ENCODE measurements at regions not wholly inside any gene's neighbourhood (a gene's known extent, or its start where the extent isn't known, plus 50 kb on each side); places are given as distances from the start of the nearest gene placed in this dataset.

DNA sequence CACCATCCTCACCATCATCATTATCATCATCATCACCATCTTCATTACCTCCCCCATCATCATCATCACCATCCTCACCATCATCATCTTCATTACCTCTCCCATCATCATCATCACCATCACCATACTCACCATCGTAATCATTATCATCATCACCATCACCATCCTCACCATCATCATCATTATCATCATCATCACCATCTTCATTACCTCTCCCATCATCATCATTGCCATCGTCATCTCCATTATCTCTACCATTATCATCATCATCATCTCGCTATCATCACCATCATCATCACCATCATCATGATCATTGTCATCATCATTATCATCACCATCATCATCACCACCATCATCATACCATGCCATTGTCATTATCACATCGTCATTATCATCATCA, 362.9 kb downstream of the DHRSX start:
- no peak for DNase-seq (ENCODE audit: low read depth)
- TF ChIP-seq, protein P1, sequence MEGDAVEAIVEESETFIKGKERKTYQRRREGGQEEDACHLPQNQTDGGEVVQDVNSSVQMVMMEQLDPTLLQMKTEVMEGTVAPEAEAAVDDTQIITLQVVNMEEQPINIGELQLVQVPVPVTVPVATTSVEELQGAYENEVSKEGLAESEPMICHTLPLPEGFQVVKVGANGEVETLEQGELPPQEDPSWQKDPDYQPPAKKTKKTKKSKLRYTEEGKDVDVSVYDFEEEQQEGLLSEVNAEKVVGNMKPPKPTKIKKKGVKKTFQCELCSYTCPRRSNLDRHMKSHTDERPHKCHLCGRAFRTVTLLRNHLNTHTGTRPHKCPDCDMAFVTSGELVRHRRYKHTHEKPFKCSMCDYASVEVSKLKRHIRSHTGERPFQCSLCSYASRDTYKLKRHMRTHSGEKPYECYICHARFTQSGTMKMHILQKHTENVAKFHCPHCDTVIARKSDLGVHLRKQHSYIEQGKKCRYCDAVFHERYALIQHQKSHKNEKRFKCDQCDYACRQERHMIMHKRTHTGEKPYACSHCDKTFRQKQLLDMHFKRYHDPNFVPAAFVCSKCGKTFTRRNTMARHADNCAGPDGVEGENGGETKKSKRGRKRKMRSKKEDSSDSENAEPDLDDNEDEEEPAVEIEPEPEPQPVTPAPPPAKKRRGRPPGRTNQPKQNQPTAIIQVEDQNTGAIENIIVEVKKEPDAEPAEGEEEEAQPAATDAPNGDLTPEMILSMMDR (conservative IDR thresholded peaks at IDR 0.05; ENCODE audit: low read length), result no peak
- no peak overlapping the region for H3K4me3 ChIP-seq (ENCODE audit: low read length)

DNA sequence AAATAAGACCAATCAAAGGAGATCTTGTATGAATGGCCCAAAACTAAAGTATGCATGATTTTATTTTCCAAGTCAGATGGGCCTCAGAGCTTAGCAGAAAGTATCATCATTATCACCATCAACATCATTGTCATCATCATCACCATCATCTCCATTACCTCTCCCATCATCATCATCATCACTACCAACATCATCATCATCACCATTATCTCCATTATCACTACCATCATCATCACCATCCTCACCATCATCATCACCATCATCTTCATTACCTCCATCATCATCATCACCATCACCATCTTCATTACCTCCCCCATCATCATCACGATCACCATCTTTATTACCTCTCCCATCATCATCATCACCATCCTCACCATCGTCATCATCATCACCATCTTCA, 363.9 kb downstream of the DHRSX start:
- TF ChIP-seq, protein P1 (conservative IDR thresholded peaks at IDR 0.05; ENCODE audit: low read length), result no peak
- no peak overlapping the region for H3K4me3 ChIP-seq (ENCODE audit: low read length)
- DNase-seq (ENCODE audit: low read depth), result no peak

DNA sequence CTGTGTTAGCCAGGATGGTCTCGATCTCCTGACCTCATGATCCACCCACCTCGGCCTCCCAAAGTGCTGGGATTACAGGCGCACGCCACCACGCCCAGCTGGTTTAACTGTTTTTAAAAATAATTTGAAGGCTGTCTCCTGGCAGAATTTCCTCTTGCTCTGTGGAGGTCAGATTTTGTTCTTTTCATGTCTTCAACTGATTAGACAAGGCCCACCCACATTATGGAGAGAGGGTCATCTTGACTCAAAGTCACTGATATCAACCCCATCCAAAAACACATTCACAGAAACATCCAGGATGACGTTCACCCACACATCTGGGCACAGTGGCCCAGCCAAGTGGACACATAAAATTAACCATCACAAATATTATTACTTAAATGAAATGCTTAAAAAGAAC, 365.4 kb downstream of the DHRSX start:
- H3K4me3 ChIP-seq (ENCODE audit: low read length), result no peak overlapping the region
- TF ChIP-seq, protein P1 (conservative IDR thresholded peaks at IDR 0.05; ENCODE audit: low read length), result no peak
- no peak for DNase-seq (ENCODE audit: low read depth)

DNA sequence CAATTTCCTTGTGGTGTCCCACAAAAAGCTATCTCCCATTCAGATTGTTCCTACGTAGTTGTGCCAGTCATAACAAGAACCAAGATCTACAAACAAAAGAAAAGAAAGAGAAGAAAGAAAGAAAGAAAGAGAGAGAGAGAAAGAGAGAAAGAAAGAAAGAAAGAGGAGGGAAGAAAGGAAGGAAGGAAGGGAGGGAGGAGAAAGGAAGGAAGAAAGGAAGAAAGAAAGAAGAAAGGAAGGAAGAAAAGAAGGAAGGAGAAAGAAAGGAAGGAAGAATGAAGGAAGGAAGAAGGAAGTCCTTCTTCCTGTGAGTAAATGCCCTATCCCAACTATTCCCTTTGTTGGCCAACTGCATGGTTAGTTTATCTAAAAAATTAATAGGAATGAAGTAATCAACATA, 366.0 kb downstream of the DHRSX start:
- TF ChIP-seq, protein P1 (conservative IDR thresholded peaks at IDR 0.05; ENCODE audit: low read length), result no peak
- no peak overlapping the region for H3K4me3 ChIP-seq (ENCODE audit: low read length)
- DNase-seq (ENCODE audit: low read depth), result no peak
